Tibial artery (tissue), 4 donors: ENCODE measurements at regions not wholly inside any gene's neighbourhood (a gene's known extent, or its start where the extent isn't known, plus 50 kb on each side); places are given as distances from the start of the nearest gene placed in this dataset.

Experiments used
- DNase-seq, 2 donors: peaks; one replicate each; pipeline ENCODE4 v3.0.0-alpha.2; 2019
- H3K27ac ChIP-seq, 2 donors: fragments of 200-600 bp; sonication (generic) in 1 of 2; 1 replicate in 1 of 2; 2 replicates in 1 of 2; pipeline ENCODE4 v1.5.1; 2018 to 2019; ENCODE audit warnings: mild to moderate bottlenecking in 1 of 2
- H3K27me3 ChIP-seq, 2 donors: fragments of 200-600 bp; sonication (generic) in 1 of 2; one replicate each; pipeline versions ENCODE4 v1.5.1 to v1.6.0; 2016 to 2019
- H3K36me3 ChIP-seq, 3 donors: fragments of 200-600 bp; sonication (generic) in 2 of 3; one replicate each; pipeline ENCODE4 v1.5.1; 2016 to 2019; ENCODE audit warnings: mild to moderate bottlenecking in 2 of 3
- H3K4me1 ChIP-seq, 4 donors: fragments of 200-600 bp; sonication (generic) in 2 of 4; 1 replicate in 3 of 4; 2 replicates in 1 of 4; pipeline ENCODE4 v1.5.1; 2016 to 2019
- H3K4me3 ChIP-seq, 2 donors: fragments of 200-600 bp; sonication (generic) in 1 of 2; 1 replicate in 1 of 2; 2 replicates in 1 of 2; pipeline ENCODE4 v1.5.1; 2018 to 2019; ENCODE audit warnings: mild to moderate bottlenecking in 2 of 2
- H3K9me3 ChIP-seq, 3 donors: fragments of 200-600 bp; sonication (generic) in 1 of 3; one replicate each; pipeline ENCODE4 v1.5.1; 2016 to 2019
- CTCF ChIP-seq, 2 experiments: fragments of 200-600 bp in 1 of 2; fragments of 450-650 bp in 1 of 2; IDR thresholded peaks; one replicate each; pipeline ENCODE4 v1.5.1; 2017 to 2019; ENCODE audit warnings: antibody characterized with exemption in 2 of 2, mild to moderate bottlenecking in 1 of 2, moderate library complexity in 1 of 2
- intact Hi-C: fragments of 100-400 bp; cut with DNase I; formaldehyde crosslinking; loops from one replicate; pipeline ENCODE4 v1.15.0; 2023; ENCODE audit warnings: low total_unique reads

DNA sequence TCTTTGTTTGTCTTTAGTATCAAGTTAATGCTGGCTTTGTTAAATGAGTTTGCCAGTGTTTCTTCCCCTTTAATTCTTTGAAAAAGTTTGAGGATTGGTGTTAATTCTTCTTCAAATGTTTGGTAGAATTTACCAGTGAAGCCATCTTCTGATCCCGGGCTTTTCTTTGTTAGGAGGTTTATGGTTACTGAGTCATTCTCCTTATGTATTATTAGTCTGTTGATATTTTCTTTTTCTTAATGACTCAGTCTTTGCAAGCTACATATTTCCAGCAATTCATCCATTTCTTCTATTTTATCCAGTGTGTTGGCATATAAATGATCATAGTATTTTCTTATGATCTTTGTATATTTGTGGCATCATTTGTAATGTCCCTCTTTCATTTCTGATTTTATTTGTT lies 74.5 kb upstream of the SPINK5 start:
- TF ChIP-seq CTCF (IDR thresholded peaks at IDR 0.05) = no peak
- no peak for DNase-seq
- H3K4me1 ChIP-seq = no peaks in the 10 kb centered on the region
- no peak overlapping the region for H3K4me3 ChIP-seq
- no peaks in the 10 kb centered on the region for H3K27me3 ChIP-seq
- no peaks in the 10 kb centered on the region for H3K36me3 ChIP-seq
- H3K9me3 ChIP-seq = no peaks in the 10 kb centered on the region
- intact Hi-C loops = no loop called here
- H3K27ac ChIP-seq = no peak overlapping the region

DNA sequence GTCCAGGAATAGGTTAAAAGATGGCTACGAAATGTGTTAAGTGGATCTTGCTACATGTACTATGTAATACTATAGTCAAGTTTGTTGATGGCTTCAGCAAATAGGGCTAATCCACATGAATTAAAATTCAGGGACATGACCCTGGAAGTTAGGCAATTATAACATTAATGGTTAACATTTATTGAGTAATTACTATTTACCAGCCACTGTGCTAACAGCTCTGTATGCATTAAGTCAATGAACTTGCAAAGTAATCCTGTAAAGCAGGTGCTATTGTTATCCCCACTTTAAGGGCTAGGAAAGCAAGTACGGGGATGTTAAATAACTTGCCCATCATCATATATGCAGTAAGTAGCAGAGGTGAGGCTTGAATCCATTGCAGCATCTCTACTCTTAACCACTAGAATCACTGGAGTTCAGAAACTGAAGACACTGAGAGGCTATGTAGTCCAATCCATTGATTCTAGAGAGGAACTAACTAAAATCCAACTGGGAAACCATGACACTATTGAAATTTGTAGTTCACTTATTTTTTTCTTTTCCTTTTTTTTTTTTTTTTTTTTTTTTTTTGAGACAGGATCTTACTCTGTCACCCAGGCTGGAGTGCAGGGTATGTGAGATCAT lies 77.5 kb upstream of the SPINK5 start:
- H3K27ac ChIP-seq = no peak overlapping the region
- H3K4me1 ChIP-seq = no peaks in the 10 kb centered on the region
- no peak for TF ChIP-seq CTCF (IDR thresholded peaks at IDR 0.05)
- intact Hi-C loops = no loop called here
- H3K9me3 ChIP-seq = no peaks in the 10 kb centered on the region
- H3K4me3 ChIP-seq = no peak overlapping the region
- H3K36me3 ChIP-seq = no peaks in the 10 kb centered on the region
- no peak for DNase-seq
- no peaks in the 10 kb centered on the region for H3K27me3 ChIP-seq

GRCh38 chr5:147985608-147986007 lies 78.2 kb upstream of the SPINK5 start:
- intact Hi-C loops = no loop called here
- Histone ChIP-seq H3K4me3 (no peak overlapping the region), H3K27ac (no peak overlapping the region), H3K9me3 (no peaks in the 10 kb centered on the region), H3K36me3 (no peaks in the 10 kb centered on the region), H3K4me1 (no peaks in the 10 kb centered on the region), H3K27me3 (no peaks in the 10 kb centered on the region)
- no peak for DNase-seq
- no peak for TF ChIP-seq CTCF (IDR thresholded peaks at IDR 0.05)

DNA sequence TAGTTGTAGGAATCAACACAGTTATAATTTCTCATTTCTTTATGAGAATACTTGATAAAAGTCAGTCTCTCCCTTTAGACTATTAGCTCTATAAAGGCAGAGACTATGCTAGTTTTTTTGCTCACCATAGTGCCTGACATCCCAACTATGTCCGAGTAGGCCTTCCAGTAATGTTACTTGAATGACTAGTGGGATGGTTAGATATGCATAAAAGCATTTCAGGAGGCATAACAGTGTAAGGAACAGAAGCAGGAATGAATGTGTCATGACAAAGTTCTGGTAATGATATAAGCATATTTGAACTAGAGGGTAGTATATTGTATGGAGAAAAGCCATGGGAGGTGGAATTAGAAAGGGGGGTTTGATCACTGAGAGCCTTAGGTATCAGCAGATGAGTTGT lies 77.4 kb upstream of the C5orf46 start:
- H3K27me3 ChIP-seq = no peaks in the 10 kb centered on the region
- TF ChIP-seq CTCF (IDR thresholded peaks at IDR 0.05) = no peak
- intact Hi-C loops = no loop called here
- no peaks in the 10 kb centered on the region for H3K9me3 ChIP-seq
- H3K4me3 ChIP-seq = no peak overlapping the region
- no peak overlapping the region for H3K27ac ChIP-seq
- H3K4me1 ChIP-seq = no peaks in the 10 kb centered on the region
- DNase-seq = no peak
- H3K36me3 ChIP-seq = no peaks in the 10 kb centered on the region

- H3K4me1 ChIP-seq = no peaks in the 10 kb centered on the region
- H3K4me3 ChIP-seq = no peak overlapping the region
- DNase-seq = no peak
- H3K36me3 ChIP-seq = no peaks in the 10 kb centered on the region
- no peaks in the 10 kb centered on the region for H3K9me3 ChIP-seq
- TF ChIP-seq CTCF (IDR thresholded peaks at IDR 0.05) = no peak
- H3K27ac ChIP-seq = no peak overlapping the region
- intact Hi-C loops = no loop called here
- H3K27me3 ChIP-seq = no peaks in the 10 kb centered on the region
Measured at GRCh38 chr5:147981074-147981473, 74.7 kb upstream of the C5orf46 start.

DNA sequence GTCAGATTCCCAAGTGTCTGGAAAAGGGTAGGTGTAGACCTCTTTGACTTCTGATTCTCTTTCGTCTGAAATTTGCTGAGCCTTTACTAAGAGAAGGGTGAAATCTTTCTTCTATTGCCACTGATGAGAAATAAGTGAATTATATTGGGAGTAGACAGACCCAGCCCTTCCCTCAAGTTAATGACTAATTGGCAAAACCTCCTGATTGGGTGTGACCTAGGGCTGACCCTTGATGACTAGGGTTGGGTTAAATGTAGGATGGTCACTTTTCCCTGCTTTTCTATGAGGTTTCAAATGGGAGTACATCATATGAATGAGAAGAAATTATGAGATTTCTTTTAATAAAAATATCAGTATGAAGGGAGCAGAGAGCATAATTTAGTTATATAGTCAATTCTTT lies 73.4 kb upstream of the C5orf46 start:
- TF ChIP-seq CTCF (IDR thresholded peaks at IDR 0.05) = no peak
- no peak overlapping the region for H3K27ac ChIP-seq
- H3K4me3 ChIP-seq = no peak overlapping the region
- no peaks in the 10 kb centered on the region for H3K4me1 ChIP-seq
- intact Hi-C loops = no loop called here
- no peaks in the 10 kb centered on the region for H3K36me3 ChIP-seq
- H3K9me3 ChIP-seq = no peaks in the 10 kb centered on the region
- no peak for DNase-seq
- H3K27me3 ChIP-seq = no peaks in the 10 kb centered on the region
